NK-92 (cell line): ENCODE measurements at regions not wholly inside any gene's neighbourhood (a gene's known extent, or its start where the extent isn't known, plus 50 kb on each side); places are given as distances from the start of the nearest gene placed in this dataset.

Experiments used
- DNase-seq: peaks from one replicate; lab custom pipeline; 2025; ENCODE audit not compliant: unreplicated experiment; lab: John Stamatoyannopoulos, UW

DNA sequence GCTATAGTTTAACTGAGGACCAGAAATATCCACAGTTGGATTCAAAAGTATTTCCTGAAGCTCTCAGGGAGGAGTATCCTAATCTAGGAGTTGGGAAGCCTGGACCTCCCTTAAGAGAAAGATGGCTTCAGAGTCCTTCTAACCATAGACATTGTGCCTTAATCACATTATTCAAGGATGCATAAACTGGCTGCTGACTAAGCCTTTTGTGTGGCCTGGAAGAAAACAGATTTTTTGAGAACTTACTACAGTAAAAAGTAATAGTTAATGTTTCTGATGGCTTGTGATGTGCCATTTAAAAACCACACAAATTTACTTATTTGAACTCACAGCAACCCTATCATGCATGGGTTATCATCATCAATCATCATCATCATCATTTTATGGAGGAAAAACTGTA is 126.2 kb upstream of the RPL38 start:
- DNase-seq, result no peak

GRCh38 chr17:74078363-74078941 is 125.0 kb upstream of the RPL38 start:
- no peak for DNase-seq

- no peak for DNase-seq
These were observed 123.8 kb upstream of the RPL38 start for GRCh38 chr17:74079537-74080300.

GRCh38 chr17:74080656-74081582 is 122.6 kb upstream of the RPL38 start:
- DNase-seq, result no peak

- DNase-seq, result no peak
These were observed 120.6 kb upstream of the RPL38 start for GRCh38 chr17:74082886-74083285.

DNA sequence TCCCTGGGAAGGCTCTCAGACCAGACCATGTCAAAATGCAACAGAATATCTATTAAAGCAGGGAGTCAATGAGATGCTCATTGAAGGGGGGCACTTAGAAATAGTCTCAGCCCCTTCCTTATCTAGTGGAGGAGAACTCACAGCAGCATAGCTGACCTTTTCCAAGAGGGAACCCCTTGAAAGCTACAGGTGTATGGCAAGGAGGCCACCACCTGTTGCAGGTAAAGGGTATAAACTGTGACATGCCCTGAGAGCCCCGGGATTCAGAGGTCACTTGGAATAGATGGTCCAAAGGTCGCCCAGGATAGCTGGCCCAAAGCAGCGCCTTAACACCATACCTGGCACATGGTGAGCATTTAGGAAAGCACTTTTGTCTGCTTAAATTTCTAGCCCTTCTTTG is 120.2 kb upstream of the RPL38 start:
- DNase-seq, result no peak

DNA sequence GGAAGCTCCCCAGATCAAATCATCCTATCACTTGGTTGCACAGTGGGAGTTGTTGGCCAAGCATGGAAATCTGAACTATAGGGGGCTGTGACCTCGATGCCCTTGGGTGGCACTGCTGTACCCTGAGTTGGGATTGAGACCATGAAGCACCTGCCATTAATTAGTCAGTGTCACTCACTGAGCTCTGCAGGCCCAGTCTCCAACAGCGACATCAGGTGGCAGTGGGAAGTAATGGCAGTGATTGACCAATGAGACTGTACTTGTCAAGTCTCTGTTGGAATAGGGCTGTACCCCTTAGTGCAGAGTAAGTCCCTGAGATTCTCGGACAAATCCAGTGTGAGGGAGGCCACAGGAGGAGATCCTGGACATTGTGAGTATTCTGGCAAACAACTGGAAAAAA is 118.0 kb upstream of the RPL38 start:
- no peak for DNase-seq

GRCh38 chr17:74087002-74087585 is 116.4 kb upstream of the RPL38 start:
- no peak for DNase-seq

DNA sequence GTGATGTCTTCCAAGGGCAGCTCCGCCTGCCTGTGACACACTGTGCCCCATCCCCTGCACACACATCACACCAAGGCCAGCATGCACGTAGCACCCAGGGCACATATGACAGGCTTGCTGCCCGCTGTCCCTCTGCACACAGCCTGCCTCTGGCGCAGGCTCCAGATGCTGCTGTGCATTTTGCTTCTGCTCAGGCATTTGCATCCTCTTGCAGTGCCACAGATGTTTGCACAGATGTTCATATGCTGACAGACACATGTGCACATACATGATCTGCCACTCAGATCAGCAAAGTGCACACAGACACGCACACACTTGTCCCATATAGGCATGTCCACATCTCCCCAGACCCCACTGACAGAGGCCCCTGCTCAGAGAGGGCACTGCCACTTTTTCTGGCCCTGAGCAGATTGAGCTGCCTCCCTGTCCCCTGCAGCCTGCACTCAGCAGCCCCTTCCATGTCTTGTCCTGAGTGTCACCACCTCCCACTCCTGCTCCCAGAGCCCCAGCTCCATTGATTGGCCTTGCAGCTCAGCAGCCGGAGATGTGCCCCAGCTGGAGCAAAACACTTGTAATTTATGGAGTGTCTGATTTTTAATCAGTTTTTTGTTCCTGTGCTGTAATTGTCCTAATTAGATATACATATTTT is 115.1 kb upstream of the RPL38 start:
- DNase-seq, result no peak

GRCh38 chr17:74088934-74089329 is 114.5 kb upstream of the RPL38 start:
- DNase-seq, result no peak

DNA sequence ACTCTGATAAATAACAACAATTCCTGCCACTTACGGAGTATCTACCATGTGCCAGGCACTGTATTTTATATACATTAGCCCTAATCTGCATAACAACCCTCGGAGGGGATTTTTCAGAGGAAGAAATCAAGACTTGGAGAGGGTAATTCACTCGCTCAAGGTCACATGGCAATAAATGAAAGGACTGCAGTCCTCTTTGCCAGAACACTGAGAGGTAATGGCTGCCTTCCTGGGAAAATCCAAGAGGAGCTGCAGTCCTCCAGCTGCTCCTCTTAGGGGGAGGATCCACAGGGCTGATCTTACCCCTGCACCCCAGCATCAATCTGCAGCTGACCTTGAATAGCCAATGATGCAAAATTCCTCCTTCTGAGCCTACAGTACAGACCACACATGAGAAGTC is 114.1 kb upstream of the RPL38 start:
- DNase-seq, result no peak

DNA sequence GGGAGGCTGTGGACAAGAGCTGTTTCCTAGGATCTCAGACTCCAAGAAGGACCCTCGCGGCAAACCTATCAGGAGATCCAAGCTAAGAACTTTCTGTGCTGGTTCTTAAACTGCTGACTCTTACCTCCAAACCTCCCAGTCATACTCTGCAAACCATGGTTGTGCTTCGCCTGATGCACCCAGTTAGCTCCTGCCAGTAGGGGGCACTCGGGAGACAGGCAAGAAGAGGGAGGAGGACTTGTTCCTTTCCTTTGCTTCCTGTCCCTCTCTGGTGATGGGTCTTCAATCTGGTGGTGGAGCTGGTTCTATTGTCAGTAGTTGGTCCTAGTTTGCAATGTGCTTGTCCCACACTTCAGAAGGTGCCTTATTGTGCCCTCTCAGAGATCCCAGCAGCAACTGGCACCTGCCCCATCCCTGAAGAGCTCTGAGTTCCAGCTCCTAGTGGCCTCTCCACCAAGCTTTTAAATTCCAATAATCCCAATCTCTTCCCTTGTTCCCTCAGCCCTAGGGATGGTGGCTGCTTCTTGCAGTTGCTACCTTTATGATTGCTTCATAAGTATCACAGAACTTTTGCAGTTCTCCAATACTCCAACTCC is 113.5 kb upstream of the RPL38 start:
- DNase-seq, result no peak

GRCh38 chr17:74094651-74095050 is 108.8 kb upstream of the RPL38 start:
- DNase-seq, result no peak

DNA sequence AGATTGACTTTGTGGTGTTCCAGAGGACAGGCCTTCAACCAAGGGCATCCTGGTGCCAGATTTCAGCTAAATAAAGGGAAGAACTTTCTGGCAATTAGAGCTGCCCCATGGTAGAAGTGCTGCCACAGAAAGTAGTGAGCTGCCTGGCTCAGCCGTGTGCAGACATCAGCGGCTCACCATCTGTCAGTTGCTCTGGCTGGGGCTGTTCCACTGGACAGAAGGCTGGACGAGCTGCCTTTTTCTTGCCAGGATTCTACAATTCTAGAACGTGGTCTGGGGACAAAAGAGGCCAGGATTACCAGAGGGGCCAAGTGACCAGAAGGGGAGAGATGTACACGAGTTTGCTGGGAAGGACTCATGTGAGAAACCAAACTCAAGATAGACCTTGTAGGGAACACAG is 107.0 kb upstream of the RPL38 start:
- no peak for DNase-seq

DNA sequence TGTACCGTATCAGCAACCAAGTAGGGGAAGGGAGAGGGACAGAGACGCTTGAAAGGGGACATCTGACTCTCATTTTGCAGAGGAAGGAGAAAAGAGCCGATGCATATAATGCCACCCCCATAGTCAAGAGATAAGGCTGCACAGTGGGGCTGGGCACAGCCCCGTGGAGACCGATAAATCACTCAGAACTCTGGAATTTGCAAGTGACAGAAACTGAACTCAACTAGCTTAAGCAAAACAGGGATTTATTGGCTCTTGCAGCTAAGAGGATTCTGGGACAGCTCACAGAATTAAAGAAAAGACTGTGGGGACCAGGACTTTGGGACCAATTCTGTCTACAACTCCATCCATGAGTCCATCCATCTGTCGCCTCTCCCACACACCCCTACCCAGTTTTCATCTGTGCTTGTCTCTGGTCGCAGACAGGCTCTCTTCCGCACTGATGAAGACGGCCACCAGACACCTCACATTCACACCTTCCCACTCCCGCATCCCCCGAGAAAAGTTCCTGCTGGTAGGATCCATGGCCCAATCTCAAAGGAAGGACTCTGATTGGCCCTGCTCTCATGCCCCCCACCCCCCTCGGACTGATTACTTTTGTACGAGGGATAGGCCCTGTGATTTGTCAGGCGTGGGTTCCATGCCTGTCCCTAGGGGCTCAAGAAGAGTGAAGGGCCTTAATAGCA is 105.9 kb upstream of the RPL38 start:
- no peak for DNase-seq

- no peak for DNase-seq
These were observed 105.1 kb upstream of the RPL38 start for GRCh38 chr17:74098136-74099024.

- no peak for DNase-seq
These were observed 103.8 kb upstream of the RPL38 start for GRCh38 chr17:74099442-74100340.

- DNase-seq, result no peak
These were observed 98.6 kb upstream of the RPL38 start for GRCh38 chr17:74104921-74105320.
